ENCODE measurements at regions not wholly inside any gene's neighbourhood (a gene's known extent, or its start where the extent isn't known, plus 50 kb on each side); places are given as distances from the start of the nearest gene placed in this dataset.
"Not testable (repeated sequence)": the region's sequence is repeated elsewhere in the genome, so short reads cannot be mapped to it uniquely, and the experiment has no call there.

DNA sequence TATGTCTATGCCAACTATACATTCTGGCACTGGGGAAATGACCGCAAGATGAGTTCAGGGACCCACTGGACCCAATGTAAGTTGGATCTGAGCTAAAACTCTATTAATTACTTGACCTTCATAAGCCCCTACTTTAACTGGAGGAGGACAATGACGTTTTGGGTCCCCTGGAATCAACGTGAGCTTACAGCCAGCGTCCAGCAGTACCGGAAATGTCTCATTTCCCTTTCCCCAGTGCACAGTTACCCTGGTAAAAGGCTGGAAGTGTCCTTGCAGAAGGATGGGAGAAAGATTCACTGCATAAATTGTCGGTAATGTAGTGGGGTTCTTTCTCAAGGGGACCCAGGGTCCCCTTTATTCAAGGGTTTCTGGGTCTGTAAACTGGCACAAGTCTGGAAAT lies 1297.6 kb upstream of the ACVR2A start:
- H3K27me3 ChIP-seq (ENCODE audit: control insufficient read depth, insufficient read depth, low read length): no peaks in the 10 kb centered on the region
- H3K4me3 ChIP-seq (ENCODE audit: low read depth, low read length): no peak overlapping the region
- DNase-seq (ENCODE audit: low read depth in 4 of 6, low spot score in 6 of 6): no peak
- H3K36me3 ChIP-seq (ENCODE audit: control insufficient read depth, insufficient read depth, low read length): no peaks in the 10 kb centered on the region
- WGBS (ENCODE audit: insufficient coverage): 83% methylated on average over 1 of the region's 6 CpGs
- no peak overlapping the region for H3K27ac ChIP-seq (ENCODE audit: low read depth, low read length)
- H3K9me3 ChIP-seq (ENCODE audit: control insufficient read depth, insufficient read depth, low read length): no peaks in the 10 kb centered on the region
- H3K4me1 ChIP-seq (ENCODE audit: control insufficient read depth, insufficient read depth, low read length): no peaks in the 10 kb centered on the region

- Histone ChIP-seq H3K9me3 (ENCODE audit: control insufficient read depth, insufficient read depth, low read length) (no peaks in the 10 kb centered on the region), H3K27ac (ENCODE audit: low read depth, low read length) (no peak overlapping the region), H3K36me3 (ENCODE audit: control insufficient read depth, insufficient read depth, low read length) (no peaks in the 10 kb centered on the region), H3K27me3 (ENCODE audit: control insufficient read depth, insufficient read depth, low read length) (no peaks in the 10 kb centered on the region), H3K4me1 (ENCODE audit: control insufficient read depth, insufficient read depth, low read length) (no peaks in the 10 kb centered on the region), H3K4me3 (ENCODE audit: low read depth, low read length) (no peak overlapping the region)
- 100% methylated on average over 5 of the region's 5 CpGs for WGBS (ENCODE audit: insufficient coverage)
- no peak for DNase-seq (ENCODE audit: low read depth in 4 of 6, low spot score in 6 of 6)
Measured at GRCh38 chr2:146544701-146545100, 1300.1 kb upstream of the ACVR2A start.

DNA sequence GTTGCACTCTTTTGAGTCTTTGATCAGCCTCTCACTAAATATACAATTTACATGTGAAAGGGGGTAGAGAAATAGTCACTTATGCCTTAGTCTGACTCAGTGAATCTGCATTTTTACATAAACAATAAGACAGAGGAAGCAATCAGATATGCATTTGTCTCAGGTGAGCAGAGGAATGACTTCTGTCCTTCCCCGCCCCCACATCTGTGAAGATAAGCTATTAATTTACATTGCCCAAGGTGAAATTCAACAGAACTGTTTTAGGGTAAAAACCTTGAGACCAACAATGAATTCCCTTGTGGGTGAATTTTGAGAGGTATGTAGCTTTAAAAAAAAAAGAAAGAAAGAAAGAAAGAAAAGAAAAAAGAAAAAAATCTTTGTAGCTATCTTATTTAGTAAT lies 1302.9 kb upstream of the ACVR2A start:
- no CpG with 5 or more reads among the region's 1 CpG for WGBS (ENCODE audit: insufficient coverage)
- Histone ChIP-seq H3K9me3 (ENCODE audit: control insufficient read depth, insufficient read depth, low read length) (no peaks in the 10 kb centered on the region), H3K4me3 (ENCODE audit: low read depth, low read length) (no peak overlapping the region), H3K27ac (ENCODE audit: low read depth, low read length) (no peak overlapping the region), H3K4me1 (ENCODE audit: control insufficient read depth, insufficient read depth, low read length) (no peaks in the 10 kb centered on the region), H3K36me3 (ENCODE audit: control insufficient read depth, insufficient read depth, low read length) (no peaks in the 10 kb centered on the region), H3K27me3 (ENCODE audit: control insufficient read depth, insufficient read depth, low read length) (no peaks in the 10 kb centered on the region)
- DNase-seq (ENCODE audit: low read depth in 4 of 6, low spot score in 6 of 6): no peak

DNA sequence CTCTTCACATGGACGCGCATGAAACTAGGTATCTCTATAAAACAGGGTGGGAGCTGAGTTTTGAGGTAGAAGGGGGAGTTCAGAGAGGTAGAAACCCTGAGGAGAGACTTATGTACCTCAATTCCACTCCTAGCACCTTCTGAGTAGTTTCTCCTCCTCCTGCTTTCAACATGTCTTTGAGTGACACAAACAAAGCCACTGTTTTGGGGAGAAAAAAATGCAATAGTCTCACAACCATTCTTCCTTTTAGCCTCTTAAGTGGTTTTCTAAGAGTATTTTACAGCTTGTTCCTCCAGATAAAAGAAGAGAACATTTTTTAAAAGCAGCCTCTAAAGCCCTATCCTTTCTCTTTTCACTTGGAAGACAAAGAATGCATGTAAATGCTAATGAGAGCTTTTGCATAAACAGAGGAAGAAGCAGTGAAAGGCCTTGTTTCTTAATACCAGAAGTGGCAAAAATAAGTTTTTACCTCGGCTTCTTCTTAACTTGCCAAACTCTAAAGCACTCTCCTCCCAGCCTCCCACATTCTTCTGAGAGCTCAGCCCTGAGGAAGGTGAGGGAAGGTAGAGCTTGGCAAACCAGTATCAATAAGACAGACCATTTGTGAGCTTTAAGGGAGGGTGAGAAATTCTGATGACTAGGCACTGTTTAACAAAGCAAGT lies 1304.4 kb upstream of the ACVR2A start:
- WGBS (ENCODE audit: insufficient coverage): no CpG with 5 or more reads among the region's 3 CpGs
- Histone ChIP-seq H3K4me3 (ENCODE audit: low read depth, low read length) (no peak overlapping the region), H3K4me1 (ENCODE audit: control insufficient read depth, insufficient read depth, low read length) (no peaks in the 10 kb centered on the region), H3K9me3 (ENCODE audit: control insufficient read depth, insufficient read depth, low read length) (no peaks in the 10 kb centered on the region), H3K27me3 (ENCODE audit: control insufficient read depth, insufficient read depth, low read length) (no peaks in the 10 kb centered on the region), H3K36me3 (ENCODE audit: control insufficient read depth, insufficient read depth, low read length) (no peaks in the 10 kb centered on the region), H3K27ac (ENCODE audit: low read depth, low read length) (no peak overlapping the region)
- DNase-seq (ENCODE audit: low read depth in 4 of 6, low spot score in 6 of 6): peak in 3 of 6 donors; percentile 9 to 53 (median 41)

DNA sequence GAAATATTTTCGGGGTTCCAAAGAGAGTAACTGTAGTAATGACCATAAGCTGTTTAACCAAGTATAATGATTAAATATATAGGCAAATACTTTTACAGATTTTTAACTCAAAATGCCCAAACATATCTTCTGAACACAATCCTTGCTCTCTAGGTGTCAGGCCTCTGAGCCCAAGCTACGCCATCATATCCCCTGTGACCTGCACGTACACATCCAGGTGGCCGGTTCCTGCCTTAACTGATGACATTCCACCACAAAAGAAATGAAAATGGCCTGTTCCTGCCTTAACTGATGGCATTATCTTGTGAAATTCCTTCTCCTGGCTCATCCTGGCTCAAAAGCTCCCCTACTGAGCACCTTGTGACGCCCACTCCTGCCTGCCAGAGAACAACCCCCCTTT lies 1305.1 kb upstream of the ACVR2A start:
- H3K9me3 ChIP-seq (ENCODE audit: control insufficient read depth, insufficient read depth, low read length); H3K36me3 ChIP-seq (ENCODE audit: control insufficient read depth, insufficient read depth, low read length); H3K27me3 ChIP-seq (ENCODE audit: control insufficient read depth, insufficient read depth, low read length); H3K4me3 ChIP-seq (ENCODE audit: low read depth, low read length); DNase-seq (ENCODE audit: low read depth in 4 of 6, low spot score in 6 of 6); H3K27ac ChIP-seq (ENCODE audit: low read depth, low read length); H3K4me1 ChIP-seq (ENCODE audit: control insufficient read depth, insufficient read depth, low read length): not testable (repeated sequence)
- WGBS (ENCODE audit: insufficient coverage): 64% methylated on average over 3 of the region's 5 CpGs

GRCh38 chr2:146537477-146537876 lies 1307.4 kb upstream of the ACVR2A start:
- no peak for DNase-seq (ENCODE audit: low read depth in 4 of 6, low spot score in 6 of 6)
- Histone ChIP-seq H3K27me3 (ENCODE audit: control insufficient read depth, insufficient read depth, low read length) (no peaks in the 10 kb centered on the region), H3K36me3 (ENCODE audit: control insufficient read depth, insufficient read depth, low read length) (no peaks in the 10 kb centered on the region), H3K9me3 (ENCODE audit: control insufficient read depth, insufficient read depth, low read length) (no peaks in the 10 kb centered on the region), H3K4me1 (ENCODE audit: control insufficient read depth, insufficient read depth, low read length) (no peaks in the 10 kb centered on the region), H3K4me3 (ENCODE audit: low read depth, low read length) (no peak overlapping the region), H3K27ac (ENCODE audit: low read depth, low read length) (no peak overlapping the region)
- WGBS (ENCODE audit: insufficient coverage): no CpG with 5 or more reads among the region's 2 CpGs

DNA sequence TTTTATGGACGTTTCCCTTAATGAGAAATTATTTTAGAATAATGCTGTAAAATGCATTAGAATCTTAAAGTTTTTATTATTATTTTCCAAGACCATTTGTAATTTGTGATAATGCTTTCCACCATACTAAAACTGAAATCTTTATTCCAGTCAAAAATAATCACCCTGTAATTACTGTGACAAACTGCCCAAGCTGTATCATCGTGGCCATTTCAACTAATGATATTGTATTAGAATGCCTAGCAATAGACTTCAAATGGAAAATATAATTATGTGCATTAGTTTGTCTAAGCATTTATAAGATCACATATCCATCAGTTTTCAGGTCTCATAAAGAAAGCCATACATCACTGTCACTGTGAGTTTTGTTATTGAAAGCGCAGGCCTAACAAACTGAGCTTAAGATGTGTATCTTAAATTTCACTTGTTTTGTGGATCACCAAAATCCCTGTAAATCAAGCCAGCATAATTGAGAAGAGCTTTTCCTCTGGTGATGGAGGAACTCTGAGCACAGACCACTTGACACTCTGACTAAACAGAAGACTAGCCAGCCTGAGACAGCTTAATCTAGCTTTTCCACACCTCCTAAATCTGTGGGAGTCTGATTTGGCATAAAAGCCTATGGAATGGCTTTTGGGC lies 1312.2 kb upstream of the ACVR2A start:
- Histone ChIP-seq H3K4me3 (ENCODE audit: low read depth, low read length) (no peak overlapping the region), H3K27ac (ENCODE audit: low read depth, low read length) (no peak overlapping the region), H3K27me3 (ENCODE audit: control insufficient read depth, insufficient read depth, low read length) (no peaks in the 10 kb centered on the region), H3K9me3 (ENCODE audit: control insufficient read depth, insufficient read depth, low read length) (no peaks in the 10 kb centered on the region), H3K36me3 (ENCODE audit: control insufficient read depth, insufficient read depth, low read length) (no peaks in the 10 kb centered on the region), H3K4me1 (ENCODE audit: control insufficient read depth, insufficient read depth, low read length) (no peaks in the 10 kb centered on the region)
- DNase-seq (ENCODE audit: low read depth in 4 of 6, low spot score in 6 of 6): no peak
- no CpG with 5 or more reads among the region's 3 CpGs for WGBS (ENCODE audit: insufficient coverage)

DNA sequence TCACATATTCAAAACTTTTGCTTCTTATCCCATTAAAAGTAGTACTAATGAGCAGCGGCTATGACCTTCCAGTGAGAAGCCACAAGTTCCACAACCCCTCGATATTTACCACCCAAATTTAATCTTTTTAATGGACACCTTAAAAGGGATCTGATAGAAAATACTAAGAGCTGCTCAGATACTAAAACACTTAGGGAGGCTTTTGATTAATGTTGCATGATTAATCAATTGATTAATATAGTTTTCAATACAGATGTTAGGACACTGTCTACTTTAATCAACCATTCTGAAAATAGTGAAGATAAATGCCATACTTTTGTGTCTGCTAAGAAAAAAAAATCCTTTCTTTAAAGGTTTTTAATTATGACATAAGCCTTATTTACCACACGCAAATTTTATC lies 1312.8 kb upstream of the ACVR2A start:
- no CpG with 5 or more reads among the region's 3 CpGs for WGBS (ENCODE audit: insufficient coverage)
- Histone ChIP-seq H3K27ac (ENCODE audit: low read depth, low read length) (no peak overlapping the region), H3K4me1 (ENCODE audit: control insufficient read depth, insufficient read depth, low read length) (no peaks in the 10 kb centered on the region), H3K36me3 (ENCODE audit: control insufficient read depth, insufficient read depth, low read length) (no peaks in the 10 kb centered on the region), H3K9me3 (ENCODE audit: control insufficient read depth, insufficient read depth, low read length) (no peaks in the 10 kb centered on the region), H3K27me3 (ENCODE audit: control insufficient read depth, insufficient read depth, low read length) (no peaks in the 10 kb centered on the region), H3K4me3 (ENCODE audit: low read depth, low read length) (no peak overlapping the region)
- DNase-seq (ENCODE audit: low read depth in 4 of 6, low spot score in 6 of 6): no peak

DNA sequence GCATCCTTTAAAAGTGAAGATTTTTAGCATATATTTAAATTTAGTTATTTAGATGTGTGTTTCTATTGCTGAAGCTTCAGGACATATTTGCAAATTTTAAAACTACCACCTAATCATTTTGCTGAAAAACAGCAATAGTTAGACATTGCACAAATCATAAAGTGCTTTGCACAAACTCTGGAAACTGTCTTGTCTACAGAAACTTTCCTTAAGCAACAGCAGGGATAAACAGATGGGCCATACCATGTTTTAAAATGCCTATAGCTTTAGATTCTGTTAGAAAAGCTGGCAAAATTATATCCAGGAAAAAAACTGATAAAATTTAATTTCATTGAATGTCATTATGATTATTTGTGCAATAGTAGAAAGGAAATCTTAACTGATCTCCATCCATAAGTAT lies 1313.9 kb upstream of the ACVR2A start:
- no peaks in the 10 kb centered on the region for H3K4me1 ChIP-seq (ENCODE audit: control insufficient read depth, insufficient read depth, low read length)
- H3K9me3 ChIP-seq (ENCODE audit: control insufficient read depth, insufficient read depth, low read length): peaks cover 2% of the 10 kb centered on the region
- no peak overlapping the region for H3K4me3 ChIP-seq (ENCODE audit: low read depth, low read length)
- H3K27me3 ChIP-seq (ENCODE audit: control insufficient read depth, insufficient read depth, low read length): no peaks in the 10 kb centered on the region
- peak in 1 of 6 donors; percentile 65 for DNase-seq (ENCODE audit: low read depth in 4 of 6, low spot score in 6 of 6)
- no peaks in the 10 kb centered on the region for H3K36me3 ChIP-seq (ENCODE audit: control insufficient read depth, insufficient read depth, low read length)
- H3K27ac ChIP-seq (ENCODE audit: low read depth, low read length): no peak overlapping the region

GRCh38 chr2:146527166-146527565 lies 1317.7 kb upstream of the ACVR2A start:
- DNase-seq (ENCODE audit: low read depth in 4 of 6, low spot score in 6 of 6): no peak
- Histone ChIP-seq H3K27ac (ENCODE audit: low read depth, low read length) (no peak overlapping the region), H3K4me1 (ENCODE audit: control insufficient read depth, insufficient read depth, low read length) (no peaks in the 10 kb centered on the region)

More at GRCh38 chr2:146527166-146527565, 1317.7 kb upstream of the ACVR2A start:
- H3K4me3 ChIP-seq (ENCODE audit: low read depth, low read length): no peak overlapping the region
- H3K27me3 ChIP-seq (ENCODE audit: control insufficient read depth, insufficient read depth, low read length): no peaks in the 10 kb centered on the region
- H3K9me3 ChIP-seq (ENCODE audit: control insufficient read depth, insufficient read depth, low read length): peaks cover 2% of the 10 kb centered on the region
- no peaks in the 10 kb centered on the region for H3K36me3 ChIP-seq (ENCODE audit: control insufficient read depth, insufficient read depth, low read length)
